NCI-H2196 treated with DMSO at 0.1 percent for 48 hours (cell line): ENCODE measurements at regions not wholly inside any gene's neighbourhood (a gene's known extent, or its start where the extent isn't known, plus 50 kb on each side); places are given as distances from the start of the nearest gene placed in this dataset.
"Not testable (repeated sequence)": the region's sequence is repeated elsewhere in the genome, so short reads cannot be mapped to it uniquely, and the experiment has no call there.

Experiments
- DNase-seq: peaks from one replicate; lab custom pipeline; 2025; ENCODE audit not compliant: unreplicated experiment; lab: John Stamatoyannopoulos, UW

- no peak for DNase-seq
Observed at GRCh38 chr18:40347261-40347660, 1607.8 kb upstream of the PIK3C3 start.

GRCh38 chr18:40346146-40346545 is 1608.9 kb upstream of the PIK3C3 start:
- DNase-seq, result no peak

GRCh38 chr18:40341701-40342100 is 1613.3 kb upstream of the PIK3C3 start:
- DNase-seq, result no peak

- DNase-seq, result no peak
Observed at GRCh38 chr18:40338284-40338683, 1616.8 kb upstream of the PIK3C3 start.

- DNase-seq, result no peak
Observed at GRCh38 chr18:40326985-40327384, 1628.0 kb upstream of the PIK3C3 start.

- no peak for DNase-seq
Observed at GRCh38 chr18:40325988-40326387, 1629.0 kb upstream of the PIK3C3 start.

- no peak for DNase-seq
Observed at GRCh38 chr18:40314199-40314598, 1640.8 kb upstream of the PIK3C3 start.

- DNase-seq, result no peak
Observed at GRCh38 chr18:40313030-40313642, 1641.9 kb upstream of the PIK3C3 start.

GRCh38 chr18:40307627-40308026 is 1647.4 kb upstream of the PIK3C3 start:
- DNase-seq, result no peak

- no peak for DNase-seq
Observed at GRCh38 chr18:40296717-40297413, 1658.2 kb upstream of the PIK3C3 start.

- DNase-seq, result no peak
Observed at GRCh38 chr18:40292985-40293710, 1661.9 kb upstream of the PIK3C3 start.

GRCh38 chr18:40283560-40283959 is 1671.5 kb upstream of the PIK3C3 start:
- no peak for DNase-seq

- not testable (repeated sequence) for DNase-seq
Observed at GRCh38 chr18:40281356-40281755, 1673.7 kb upstream of the PIK3C3 start.

GRCh38 chr18:40274618-40275196 is 1680.3 kb upstream of the PIK3C3 start:
- no peak for DNase-seq

GRCh38 chr18:40272630-40273231 is 1682.3 kb upstream of the PIK3C3 start:
- DNase-seq, result no peak

- DNase-seq, result no peak
Observed at GRCh38 chr18:40259115-40259835, 1695.8 kb upstream of the PIK3C3 start.

GRCh38 chr18:40258311-40258710 is 1696.7 kb upstream of the PIK3C3 start:
- no peak for DNase-seq

GRCh38 chr18:40250236-40250635 is 1704.8 kb upstream of the PIK3C3 start:
- DNase-seq, result no peak

GRCh38 chr18:40249390-40250080 is 1705.5 kb upstream of the PIK3C3 start:
- peak; percentile 9 for DNase-seq

GRCh38 chr18:40245612-40246011 is 1709.4 kb upstream of the PIK3C3 start:
- DNase-seq, result not testable (repeated sequence)
